K562 (cell line): ENCODE measurements at regions not wholly inside any gene's neighbourhood (a gene's known extent, or its start where the extent isn't known, plus 50 kb on each side); places are given as distances from the start of the nearest gene placed in this dataset.

Source experiments
- ATAC-seq: fragments of 200-7000 bp; cut with Tn5 transposase; 3 replicates; pipeline ENCODE4 v1.9.1; 2020; ENCODE audit warnings: moderate library complexity
- BruUV-seq: library from RNA; stranded (reverse); fragments of 400-500 nt; replicated peaks from 2 replicates; lab custom pipeline; 2021; lab: Mats Ljungman, UMichigan
- CTCF ChIA-PET: fragments of 300-600 bp; formaldehyde crosslinking; extraction: SDS; loops from one replicate; lab custom pipeline; 2021; ENCODE audit warnings: low intra/inter-chr PET ratio; lab: Yijun Ruan, JAX
- POLR2A ChIA-PET: fragments of 300-600, 350-650 bp; sonication (Branson Sonifier 250); formaldehyde crosslinking; extraction: SDS; loops from one replicate; lab custom pipeline; 2021; ENCODE audit warnings: antibody characterized with exemption, inconsistent platforms; lab: Yijun Ruan, JAX
- DNase-seq, 4 experiments: peaks; one replicate each; pipeline versions ENCODE4 v3.0.0 to v3.0.0-alpha.2; 2011 to 2018; ENCODE audit warnings: low spot score in 3 of 4, mixed read lengths in 3 of 4; ENCODE audit errors: extremely low read depth in 1 of 4
- FAIRE-seq: peaks from 2 replicates; lab custom pipeline; 2011; peaks lifted over from hg19 to GRCh38; lab: Jason Lieb, UNC
- H2AFZ ChIP-seq: 2 replicates; pipeline ENCODE4 v1.6.0; 2011; ENCODE audit warnings: low read depth, low read length, control low read depth, inconsistent platforms
- H3K27ac ChIP-seq: fragments of 200-600 bp; 3 replicates; pipeline ENCODE4 v1.8.0; 2011; ENCODE audit warnings: low read depth, mild to moderate bottlenecking, control low read depth, inconsistent platforms, low read length, moderate library complexity, mixed read lengths; ENCODE audit errors: extremely low read depth
- H3K27me3 ChIP-seq, 2 experiments: fragments of 300-600 bp in 1 of 2; 2 replicates in 1 of 2; 3 replicates in 1 of 2; pipeline versions ENCODE4 v1.6.0 to v1.8.0; 2011; ENCODE audit warnings: inconsistent platforms in 2 of 2, low read length in 2 of 2, mild to moderate bottlenecking in 1 of 2, mixed read lengths in 1 of 2, moderate library complexity in 1 of 2; ENCODE audit not compliant: control insufficient read depth in 2 of 2, insufficient read depth in 2 of 2
- H3K36me3 ChIP-seq: fragments of 300-600 bp; 3 replicates; pipeline ENCODE4 v1.8.0; 2011; ENCODE audit warnings: mild to moderate bottlenecking, low read length, inconsistent platforms; ENCODE audit not compliant: control insufficient read depth, insufficient read depth
- H3K4me1 ChIP-seq, 2 experiments: fragments of 200-600 bp in 1 of 2; replicated peaks in 1 of 2; 2 replicates in 1 of 2; 3 replicates in 1 of 2; pipeline versions ENCODE4 v1.5.1 to v1.8.0; 2011; ENCODE audit warnings: inconsistent platforms in 2 of 2, low read length in 2 of 2, mild to moderate bottlenecking in 1 of 2, mixed read lengths in 1 of 2, moderate library complexity in 1 of 2; ENCODE audit not compliant: control insufficient read depth in 2 of 2, insufficient read depth in 2 of 2
- H3K4me2 ChIP-seq: 2 replicates; pipeline ENCODE4 v1.6.1; 2011; ENCODE audit warnings: low read length, control low read depth, inconsistent platforms, mixed read lengths; ENCODE audit not compliant: insufficient read depth
- H3K4me3 ChIP-seq: fragments of 200-600 bp; sonication (generic), shearing (Covaris generic); 2 replicates; pipeline ENCODE4 v1.5.1; 2016; ENCODE audit warnings: control low read depth, inconsistent platforms
- H3K79me2 ChIP-seq: fragments of 200-600 bp; 3 replicates; pipeline ENCODE4 v1.8.0; 2011; ENCODE audit warnings: low read length, inconsistent platforms; ENCODE audit not compliant: control insufficient read depth, insufficient read depth
- H3K9ac ChIP-seq, 2 experiments: 2 replicates each; pipeline versions ENCODE4 v1.6.0 to v1.6.1; 2011; ENCODE audit warnings: low read depth in 2 of 2, low read length in 2 of 2, control low read depth in 1 of 2, inconsistent platforms in 1 of 2, mild to moderate bottlenecking in 1 of 2, mixed read lengths in 1 of 2; ENCODE audit not compliant: insufficient read depth in 1 of 2
- H3K9me1 ChIP-seq: one replicate; pipeline ENCODE4 v1.6.0; 2011; ENCODE audit warnings: inconsistent platforms, mild to moderate bottlenecking, low read length, moderate library complexity; ENCODE audit not compliant: control insufficient read depth, insufficient read depth
- H3K9me3 ChIP-seq: replicated peaks from 2 replicates; pipeline ENCODE4 v1.5.1; 2011; ENCODE audit warnings: low read depth, low read length, inconsistent platforms; ENCODE audit not compliant: control insufficient read depth, insufficient read depth
- H4K20me1 ChIP-seq: replicated peaks from 2 replicates; pipeline ENCODE4 v1.6.1; 2011; ENCODE audit warnings: low read length, inconsistent platforms, mixed read lengths; ENCODE audit not compliant: control insufficient read depth, insufficient read depth
- FIP1L1 ChIP-seq: fragments of 200-400 bp; formaldehyde crosslinking; IDR thresholded peaks from 2 replicates; pipeline ENCODE4 v1.6.1; 2018; ENCODE audit warnings: mild to moderate bottlenecking, low read depth, low read length; ENCODE audit not compliant: poor library complexity, severe bottlenecking
- HMGXB4 ChIP-seq: sonication (generic); formaldehyde crosslinking; IDR thresholded peaks from 2 replicates; pipeline ENCODE4 v1.8.1; 2023; ENCODE audit warnings: mild to moderate bottlenecking, missing genetic modification reagents
- HNRNPL ChIP-seq: fragments of 200-400 bp; formaldehyde crosslinking; IDR thresholded peaks from 2 replicates; pipeline ENCODE4 v1.6.1; 2017; ENCODE audit warnings: low read depth, mild to moderate bottlenecking, low read length
- JUNB ChIP-seq: fragments of 450-650 bp; formaldehyde crosslinking; conservative IDR thresholded peaks from 2 replicates; pipeline ENCODE4 v1.4.0; 2020; ENCODE audit warnings: mild to moderate bottlenecking
- MED1 ChIP-seq: sonication (generic); formaldehyde crosslinking; IDR thresholded peaks from 2 replicates; pipeline ENCODE4 v1.8.1; 2023; ENCODE audit warnings: missing genetic modification reagents, borderline replicate concordance
- POLR2H ChIP-seq: IDR thresholded peaks from 2 replicates; pipeline ENCODE4 v1.6.1; 2016; ENCODE audit warnings: missing genetic modification characterization, low read depth, mild to moderate bottlenecking, control low read depth, missing compliant biosample characterization, moderate library complexity
- TCF15 ChIP-seq: fragments of 250-450 bp; sonication (Bioruptor Pico); IDR thresholded peaks from 2 replicates; pipeline ENCODE4 v1.8.0; 2022; ENCODE audit warnings: moderate library complexity, mild to moderate bottlenecking, inconsistent platforms
- TRIM25 ChIP-seq: fragments of 450-650 bp; IDR thresholded peaks from 2 replicates; pipeline ENCODE4 v1.7.0; 2016; ENCODE audit warnings: borderline replicate concordance
- ZFP1 ChIP-seq: fragments of 450-650 bp; formaldehyde crosslinking; IDR thresholded peaks from 2 replicates; pipeline ENCODE4 v1.4.0; 2020; ENCODE audit warnings: mild to moderate bottlenecking, mixed read lengths
- ZFX ChIP-seq: sonication (generic); formaldehyde crosslinking; IDR thresholded peaks from 2 replicates; pipeline ENCODE4 v1.8.0; 2022; ENCODE audit warnings: mild to moderate bottlenecking, missing genetic modification reagents, moderate library complexity
- ZNF165 ChIP-seq: fragments of 250-450 bp; sonication (Bioruptor Pico); IDR thresholded peaks from 2 replicates; pipeline ENCODE4 v1.4.0; 2020; ENCODE audit warnings: borderline replicate concordance
- ZNF740 ChIP-seq, 3 experiments: fragments of 200-800 bp in 1 of 3; sonication (Bioruptor generic) in 1 of 3; sonication (generic) in 1 of 3; formaldehyde crosslinking in 1 of 3; IDR thresholded peaks; 2 replicates each; pipeline versions ENCODE4 v1.6.1 to v1.8.0; 2016 to 2022; ENCODE audit warnings: mild to moderate bottlenecking in 2 of 3, missing compliant biosample characterization in 2 of 3, missing genetic modification characterization in 2 of 3, missing genetic modification reagents in 1 of 3
- WGBS: fragments of 100-300 bp; shearing (Covaris generic); methylation state at CpG from one replicate; pipeline ENCODE4 v1.1.6; 2016; ENCODE audit warnings: low coverage, mixed read lengths; ENCODE audit not compliant: insufficient coverage; ENCODE audit errors: missing lambda C conversion rate; 5-methylcytosine and 5-hydroxymethylcytosine counted together
- in situ Hi-C: fragments of 300-500 bp; cut with MboI; formaldehyde crosslinking; loops from 4 replicates; pipeline ENCODE4 v1.15.0; 2018; ENCODE audit warnings: inconsistent platforms, mixed read lengths
- intact Hi-C: fragments of 100-400 bp; cut with micrococcal nuclease; formaldehyde crosslinking; loops from 2 replicates; pipeline ENCODE4 v1.14.2; 2022
- TF ChIP-seq, protein P1 (sequence below), 2 experiments: fragments of 450-650 bp; IDR thresholded peaks; 2 replicates each; pipeline ENCODE4 v1.6.1; 2016

- TF ChIP-seq, protein P1, sequence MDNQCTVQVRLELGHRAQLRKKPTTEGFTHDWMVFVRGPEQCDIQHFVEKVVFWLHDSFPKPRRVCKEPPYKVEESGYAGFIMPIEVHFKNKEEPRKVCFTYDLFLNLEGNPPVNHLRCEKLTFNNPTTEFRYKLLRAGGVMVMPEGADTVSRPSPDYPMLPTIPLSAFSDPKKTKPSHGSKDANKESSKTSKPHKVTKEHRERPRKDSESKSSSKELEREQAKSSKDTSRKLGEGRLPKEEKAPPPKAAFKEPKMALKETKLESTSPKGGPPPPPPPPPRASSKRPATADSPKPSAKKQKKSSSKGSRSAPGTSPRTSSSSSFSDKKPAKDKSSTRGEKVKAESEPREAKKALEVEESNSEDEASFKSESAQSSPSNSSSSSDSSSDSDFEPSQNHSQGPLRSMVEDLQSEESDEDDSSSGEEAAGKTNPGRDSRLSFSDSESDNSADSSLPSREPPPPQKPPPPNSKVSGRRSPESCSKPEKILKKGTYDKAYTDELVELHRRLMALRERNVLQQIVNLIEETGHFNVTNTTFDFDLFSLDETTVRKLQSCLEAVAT (IDR thresholded peaks at IDR 0.05), result no peak
- TF ChIP-seq MED1 (CRISPR knock-in tag), result no peak
- no peak for TF ChIP-seq ZFP1 (CRISPR knock-in tag)
- TF ChIP-seq TCF15 (CRISPR knock-in tag), result no peak
- no peak for TF ChIP-seq JUNB
- no peak for TF ChIP-seq ZNF165 (CRISPR knock-in tag)
- TF ChIP-seq HMGXB4, result no peak
These were observed 122.2 kb upstream of the GC start (continued) for GRCh38 chr4:71906096-71906495.

- BruUV-seq, result no TSS peak
- CTCF ChIA-PET, result no interaction called here
- no peak for TF ChIP-seq POLR2H
- no peak for TF ChIP-seq FIP1L1
- TF ChIP-seq ZFX (CRISPR knock-in tag), result no peak
- no peak for TF ChIP-seq ZNF740 (CRISPR knock-in tag; IDR thresholded peaks at IDR 0.05)
- TF ChIP-seq ZNF740 (tag; IDR thresholded peaks at IDR 0.05), result no peak
- TF ChIP-seq TRIM25, result no peak
- TF ChIP-seq HNRNPL, result no peak
These were observed 123.2 kb upstream of the GC start for GRCh38 chr4:71907071-71907470.

More at GRCh38 chr4:71907071-71907470, 123.2 kb upstream of the GC start:
- Histone ChIP-seq H3K9ac (no peak overlapping the region), H3K27ac (no peak overlapping the region), H3K4me2 (no peak overlapping the region), H3K27me3 (no peaks in the 10 kb centered on the region), H3K9me1 (no peaks in the 10 kb centered on the region), H3K4me1 (no peaks in the 10 kb centered on the region), H3K4me3 (no peak overlapping the region), H3K79me2 (no peaks in the 10 kb centered on the region), H3K36me3 (no peaks in the 10 kb centered on the region), H2AFZ (no peak overlapping the region), H4K20me1 (no peaks in the 10 kb centered on the region), H3K9me3 (no peaks in the 10 kb centered on the region)
- no peak for DNase-seq
- no peak for ATAC-seq
- no peak for FAIRE-seq
- intact Hi-C loops, result no loop called here
- POLR2A ChIA-PET, result no interaction called here
- in situ Hi-C loops, result no loop called here
- WGBS, result 25% methylated on average over 4 of the region's 4 CpGs
